Neuronal stem cell (in vitro differentiated cells): ENCODE measurements at regions not wholly inside any gene's neighbourhood (a gene's known extent, or its start where the extent isn't known, plus 50 kb on each side); places are given as distances from the start of the nearest gene placed in this dataset.

Experiments
- DNase-seq: peaks from one replicate; pipeline ENCODE4 v3.0.0-alpha.2; 2013; ENCODE audit warnings: low spot score
- H2AFZ ChIP-seq: one replicate; pipeline ENCODE4 v1.6.1; 2013; ENCODE audit warnings: mild to moderate bottlenecking, low read length, inconsistent platforms
- H2AK5ac ChIP-seq: 2 replicates; pipeline ENCODE4 v1.6.1; 2013; ENCODE audit warnings: low read depth, mild to moderate bottlenecking, inconsistent platforms, low read length, moderate library complexity, mixed read lengths
- H2BK120ac ChIP-seq: 2 replicates; pipeline ENCODE4 v1.6.1; 2013; ENCODE audit warnings: low read depth, mild to moderate bottlenecking, inconsistent platforms, low read length, moderate library complexity, mixed read lengths
- H2BK12ac ChIP-seq: one replicate; pipeline ENCODE4 v1.6.1; 2013; ENCODE audit warnings: low read length, inconsistent platforms
- H2BK15ac ChIP-seq: 2 replicates; pipeline ENCODE4 v1.6.1; 2013; ENCODE audit warnings: mild to moderate bottlenecking, low read length, inconsistent platforms, mixed read lengths
- H2BK5ac ChIP-seq: one replicate; pipeline ENCODE4 v1.6.1; 2013; ENCODE audit warnings: inconsistent platforms, mild to moderate bottlenecking, low read length, moderate library complexity
- H3K14ac ChIP-seq: one replicate; pipeline ENCODE4 v1.6.1; 2013; ENCODE audit warnings: low read length, inconsistent platforms
- H3K18ac ChIP-seq: 2 replicates; pipeline ENCODE4 v1.6.1; 2013; ENCODE audit warnings: low read length, inconsistent platforms
- H3K23ac ChIP-seq: 2 replicates; pipeline ENCODE4 v1.6.1; 2013; ENCODE audit warnings: low read depth, mild to moderate bottlenecking, mixed read lengths, low read length, inconsistent platforms; ENCODE audit not compliant: poor library complexity
- H3K27ac ChIP-seq: replicated peaks from 3 replicates; pipeline ENCODE4 v1.5.1; 2013; ENCODE audit warnings: low read length, inconsistent platforms
- H3K27me3 ChIP-seq, 3 experiments: 2 replicates each; pipeline ENCODE4 v1.6.1; 2013; ENCODE audit warnings: low read length in 3 of 3, mild to moderate bottlenecking in 2 of 3, inconsistent platforms in 1 of 3, low read depth in 1 of 3, mixed read lengths in 1 of 3, moderate library complexity in 1 of 3; ENCODE audit not compliant: control insufficient read depth in 3 of 3, insufficient read depth in 3 of 3
- H3K36me3 ChIP-seq, 2 donors: replicated peaks in 1 of 2; 2 replicates each; pipeline ENCODE4 v1.6.1; 2013; ENCODE audit warnings: low read length in 2 of 2; ENCODE audit not compliant: control insufficient read depth in 2 of 2, insufficient read depth in 2 of 2
- H3K4ac ChIP-seq: 2 replicates; pipeline ENCODE4 v1.6.1; 2013; ENCODE audit warnings: inconsistent platforms, mild to moderate bottlenecking, low read length, moderate library complexity
- H3K4me1 ChIP-seq, 2 donors: 1 replicate in 1 of 2; 2 replicates in 1 of 2; pipeline ENCODE4 v1.6.1; 2013; ENCODE audit warnings: low read length in 2 of 2, low read depth in 1 of 2; ENCODE audit not compliant: control insufficient read depth in 2 of 2, insufficient read depth in 1 of 2
- H3K4me2 ChIP-seq: one replicate; pipeline ENCODE4 v1.6.1; 2013; ENCODE audit warnings: mild to moderate bottlenecking, low read length, inconsistent platforms; ENCODE audit not compliant: insufficient read depth, poor library complexity, severe bottlenecking
- H3K4me3 ChIP-seq, 2 donors: 2 replicates each; pipeline ENCODE4 v1.5.1; 2013; ENCODE audit warnings: low read length in 2 of 2, mild to moderate bottlenecking in 2 of 2, inconsistent platforms in 1 of 2, moderate library complexity in 1 of 2
- H3K79me1 ChIP-seq: one replicate; pipeline ENCODE4 v1.6.1; 2013; ENCODE audit warnings: low read depth, mild to moderate bottlenecking, inconsistent platforms, low read length, moderate library complexity
- H3K9ac ChIP-seq: one replicate; pipeline ENCODE4 v1.6.1; 2013; ENCODE audit warnings: mild to moderate bottlenecking, low read depth, low read length, inconsistent platforms; ENCODE audit not compliant: poor library complexity
- H3K9me3 ChIP-seq, 2 donors: replicated peaks in 1 of 2; 2 replicates each; pipeline versions ENCODE3 to v1.6.1; 2013; ENCODE audit warnings: low read length in 2 of 2, mild to moderate bottlenecking in 2 of 2, inconsistent platforms in 1 of 2, low read depth in 1 of 2, mixed read lengths in 1 of 2, moderate library complexity in 1 of 2; ENCODE audit not compliant: control insufficient read depth in 2 of 2, insufficient read depth in 1 of 2
- H4K8ac ChIP-seq: one replicate; pipeline ENCODE4 v1.6.1; 2013; ENCODE audit warnings: low read depth, mild to moderate bottlenecking, inconsistent platforms, low read length, moderate library complexity
- H4K91ac ChIP-seq: one replicate; pipeline ENCODE4 v1.6.1; 2013; ENCODE audit warnings: low read length, low read depth, mild to moderate bottlenecking, inconsistent platforms; ENCODE audit not compliant: poor library complexity
- WGBS, 2 donors: extraction: QIAGEN DNeasy Blood & Tissue Kit; methylation state at CpG; one replicate each; pipeline ENCODE4 v1.1.7; 2013; ENCODE audit warnings: missing lambda C conversion rate in 2 of 2, mixed read lengths in 1 of 2; ENCODE audit not compliant: insufficient read length in 2 of 2, insufficient replicate concordance in 1 of 2; ENCODE audit errors: extremely low coverage in 2 of 2; 5-methylcytosine and 5-hydroxymethylcytosine counted together

GRCh38 chr7:42338916-42339540, 102.0 kb upstream of the GLI3 start:
- Histone ChIP-seq H2BK5ac (no peak overlapping the region), H2BK12ac (no peak overlapping the region), H3K79me1 (no peaks in the 10 kb centered on the region), H2BK120ac (no peak overlapping the region), H3K4me1 (peaks cover 19 to 26% of the 10 kb centered on the region in 2 donors), H3K4ac (no peak overlapping the region), H2AFZ (peak overlapping the region; percentile 79), H3K36me3 (no peaks in the 10 kb centered on the region), H3K23ac (no peak overlapping the region), H3K27ac (no peak overlapping the region), H4K8ac (no peak overlapping the region), H2BK15ac (no peak overlapping the region), H2AK5ac (no peak overlapping the region), H4K91ac (no peak overlapping the region), H3K14ac (no peak overlapping the region), H3K27me3 (no peaks in the 10 kb centered on the region), H3K4me3 (no peak overlapping the region), H3K4me2 (no peak overlapping the region), H3K18ac (no peak overlapping the region), H3K9me3 (no peaks in the 10 kb centered on the region), H3K9ac (no peak overlapping the region)
- no CpG with 5 or more reads among the region's 4 CpGs for WGBS, 2 donors
- DNase-seq, result no peak

GRCh38 chr7:42338231-42338915, 101.4 kb upstream of the GLI3 start:
- Histone ChIP-seq H4K8ac (no peak overlapping the region), H3K4me3 (no peak overlapping the region), H3K36me3 (no peaks in the 10 kb centered on the region), H3K9me3 (no peaks in the 10 kb centered on the region), H2BK12ac (no peak overlapping the region), H3K27me3 (no peaks in the 10 kb centered on the region), H3K4me1 (peaks cover 19 to 23% of the 10 kb centered on the region in 2 donors), H3K14ac (no peak overlapping the region), H2BK15ac (no peak overlapping the region), H2AK5ac (no peak overlapping the region), H2BK5ac (no peak overlapping the region), H2BK120ac (no peak overlapping the region), H3K4ac (no peak overlapping the region), H3K18ac (no peak overlapping the region), H3K79me1 (no peaks in the 10 kb centered on the region), H3K27ac (peak overlapping the region; percentile 2), H4K91ac (no peak overlapping the region), H3K23ac (no peak overlapping the region), H3K4me2 (no peak overlapping the region), H3K9ac (no peak overlapping the region), H2AFZ (peak overlapping the region; percentile 79)
- no peak for DNase-seq
- WGBS, 2 donors, result no CpG with 5 or more reads among the region's 4 CpGs

GRCh38 chr7:42337225-42337905, 100.4 kb upstream of the GLI3 start:
- peak overlapping the region; percentile 85 for H3K18ac ChIP-seq
- H2BK120ac ChIP-seq, result no peak overlapping the region
- H3K79me1 ChIP-seq, result no peaks in the 10 kb centered on the region
- no CpG with 5 or more reads among the region's 13 CpGs for WGBS, 2 donors
- H2BK15ac ChIP-seq, result peak overlapping the region; percentile 87
- H3K27ac ChIP-seq, result no peak overlapping the region
- no peak overlapping the region for H4K8ac ChIP-seq
- peak overlapping the region; percentile 82 for H2AK5ac ChIP-seq
- peak overlapping the region; percentile 27 for H3K14ac ChIP-seq
- peak overlapping the region; percentile 1 for H2BK5ac ChIP-seq
- H3K4ac ChIP-seq, result no peak overlapping the region
- no peaks in the 10 kb centered on the region for H3K27me3 ChIP-seq
- peak overlapping the region; percentile 75 for H2BK12ac ChIP-seq
- no peak for DNase-seq
- H4K91ac ChIP-seq, result no peak overlapping the region
- H3K36me3 ChIP-seq, result no peaks in the 10 kb centered on the region
- no peak overlapping the region for H3K4me2 ChIP-seq
- no peak overlapping the region for H3K9ac ChIP-seq
- peak overlapping the region in 1 of 2 donors; percentile 4 for H3K4me3 ChIP-seq
- H3K23ac ChIP-seq, result no peak overlapping the region
- H3K9me3 ChIP-seq, result peaks cover 0 to 6% of the 10 kb centered on the region in 2 donors
- no peak overlapping the region for H2AFZ ChIP-seq
- peaks cover 17 to 19% of the 10 kb centered on the region in 2 donors for H3K4me1 ChIP-seq

- no peak for DNase-seq
- no peak overlapping the region for H3K23ac ChIP-seq
- H3K14ac ChIP-seq, result no peak overlapping the region
- no peak overlapping the region for H2BK120ac ChIP-seq
- H2AK5ac ChIP-seq, result no peak overlapping the region
- no peak overlapping the region for H2BK5ac ChIP-seq
- H3K27me3 ChIP-seq, result no peaks in the 10 kb centered on the region
- no peak overlapping the region for H3K4ac ChIP-seq
- no peaks in the 10 kb centered on the region for H3K79me1 ChIP-seq
- no CpG with 5 or more reads among the region's 2 CpGs for WGBS, 2 donors
- no peak overlapping the region for H3K9ac ChIP-seq
- H3K4me2 ChIP-seq, result no peak overlapping the region
- H2AFZ ChIP-seq, result no peak overlapping the region
- peaks cover 0 to 5% of the 10 kb centered on the region in 2 donors for H3K4me1 ChIP-seq
- H3K9me3 ChIP-seq, result peaks cover 0 to 12% of the 10 kb centered on the region in 2 donors
- no peak overlapping the region for H3K4me3 ChIP-seq
- H3K36me3 ChIP-seq, result no peaks in the 10 kb centered on the region
- H2BK15ac ChIP-seq, result no peak overlapping the region
- no peak overlapping the region for H4K91ac ChIP-seq
- no peak overlapping the region for H3K18ac ChIP-seq
- H2BK12ac ChIP-seq, result no peak overlapping the region
- H4K8ac ChIP-seq, result no peak overlapping the region
- no peak overlapping the region for H3K27ac ChIP-seq
Measured at GRCh38 chr7:42332605-42333222, 95.7 kb upstream of the GLI3 start.
